Thyroid gland (tissue), 4 donors: ENCODE measurements at regions not wholly inside any gene's neighbourhood (a gene's known extent, or its start where the extent isn't known, plus 50 kb on each side); places are given as distances from the start of the nearest gene placed in this dataset.

Source experiments
- POLR2A ChIP-seq, 2 donors: fragments of 450-650 bp; IDR thresholded peaks; one replicate each; pipeline ENCODE4 v1.6.1; 2017; ENCODE audit warnings: antibody characterized with exemption in 2 of 2, mild to moderate bottlenecking in 2 of 2, moderate library complexity in 1 of 2
- TF ChIP-seq, protein P1 (sequence below), 6 experiments: fragments of 200-600 bp in 3 of 6; fragments of 450-650 bp in 3 of 6; sonication (generic) in 3 of 6; IDR thresholded peaks; one replicate each; pipeline ENCODE4 v1.5.1; 2016 to 2019; ENCODE audit warnings: antibody characterized with exemption in 6 of 6, mild to moderate bottlenecking in 2 of 6, inconsistent platforms in 1 of 6, moderate library complexity in 1 of 6

DNA sequence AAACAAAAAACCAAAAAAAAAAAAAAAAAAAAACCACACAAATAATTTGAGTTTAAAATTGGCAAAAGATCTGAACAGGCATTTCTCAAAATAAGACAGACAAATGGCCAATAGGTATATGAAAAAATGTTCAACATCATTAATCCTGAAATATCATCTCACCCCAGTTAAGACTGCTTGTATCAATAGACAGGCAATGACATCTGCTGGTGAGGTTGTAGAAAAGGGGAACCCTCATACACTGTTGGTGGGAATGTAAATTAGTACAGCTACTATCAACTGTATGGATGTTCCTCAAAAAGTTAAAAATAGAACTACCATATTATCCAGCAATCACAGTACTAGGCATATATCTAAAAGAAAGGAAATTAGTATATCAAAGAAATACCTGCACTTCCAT is 523.1 kb downstream of the XIRP2 start:
- TF ChIP-seq POLR2A (IDR thresholded peaks at IDR 0.05), result no peak
- TF ChIP-seq, protein P1, sequence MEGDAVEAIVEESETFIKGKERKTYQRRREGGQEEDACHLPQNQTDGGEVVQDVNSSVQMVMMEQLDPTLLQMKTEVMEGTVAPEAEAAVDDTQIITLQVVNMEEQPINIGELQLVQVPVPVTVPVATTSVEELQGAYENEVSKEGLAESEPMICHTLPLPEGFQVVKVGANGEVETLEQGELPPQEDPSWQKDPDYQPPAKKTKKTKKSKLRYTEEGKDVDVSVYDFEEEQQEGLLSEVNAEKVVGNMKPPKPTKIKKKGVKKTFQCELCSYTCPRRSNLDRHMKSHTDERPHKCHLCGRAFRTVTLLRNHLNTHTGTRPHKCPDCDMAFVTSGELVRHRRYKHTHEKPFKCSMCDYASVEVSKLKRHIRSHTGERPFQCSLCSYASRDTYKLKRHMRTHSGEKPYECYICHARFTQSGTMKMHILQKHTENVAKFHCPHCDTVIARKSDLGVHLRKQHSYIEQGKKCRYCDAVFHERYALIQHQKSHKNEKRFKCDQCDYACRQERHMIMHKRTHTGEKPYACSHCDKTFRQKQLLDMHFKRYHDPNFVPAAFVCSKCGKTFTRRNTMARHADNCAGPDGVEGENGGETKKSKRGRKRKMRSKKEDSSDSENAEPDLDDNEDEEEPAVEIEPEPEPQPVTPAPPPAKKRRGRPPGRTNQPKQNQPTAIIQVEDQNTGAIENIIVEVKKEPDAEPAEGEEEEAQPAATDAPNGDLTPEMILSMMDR (IDR thresholded peaks at IDR 0.05), result no peak
